Ishikawa (cell line): ENCODE measurements at regions not wholly inside any gene's neighbourhood (a gene's known extent, or its start where the extent isn't known, plus 50 kb on each side); places are given as distances from the start of the nearest gene placed in this dataset.

Experiments used
- CEBPB ChIP-seq: IDR thresholded peaks from 2 replicates; pipeline ENCODE4 v1.6.1; 2012
- CREB1 ChIP-seq: IDR thresholded peaks from 2 replicates; pipeline ENCODE4 v1.6.1; 2012; ENCODE audit warnings: low read depth
- EGR1 ChIP-seq: IDR thresholded peaks from 2 replicates; pipeline ENCODE4 v1.6.1; 2012
- EP300 ChIP-seq: IDR thresholded peaks from 2 replicates; pipeline ENCODE4 v1.6.1; 2012; ENCODE audit warnings: borderline replicate concordance
- FOXM1 ChIP-seq: IDR thresholded peaks from 2 replicates; pipeline ENCODE4 v1.6.1; 2012; ENCODE audit warnings: low read depth, borderline replicate concordance
- NFIC ChIP-seq: IDR thresholded peaks from 2 replicates; pipeline ENCODE4 v1.6.1; 2012
- RAD21 ChIP-seq: IDR thresholded peaks from 2 replicates; pipeline ENCODE4 v1.6.1; 2012; ENCODE audit warnings: low read depth
- TAF1 ChIP-seq: IDR thresholded peaks from 2 replicates; pipeline ENCODE4 v1.6.1; 2012; ENCODE audit warnings: low read depth, mild to moderate bottlenecking
- TCF12 ChIP-seq: IDR thresholded peaks from 2 replicates; pipeline ENCODE4 v1.6.1; 2012; ENCODE audit warnings: low read depth
- TEAD4 ChIP-seq: IDR thresholded peaks from 2 replicates; pipeline ENCODE4 v1.6.1; 2012
- YY1 ChIP-seq: IDR thresholded peaks from 2 replicates; pipeline ENCODE4 v1.6.1; 2012; ENCODE audit warnings: low read depth
- ZBTB7A ChIP-seq: IDR thresholded peaks from 2 replicates; pipeline ENCODE4 v1.6.1; 2012; ENCODE audit warnings: low read depth
- TF ChIP-seq, protein P1 (sequence below): IDR thresholded peaks from 2 replicates; pipeline ENCODE4 v1.6.1; 2012
- TF ChIP-seq, protein P2 (sequence below): IDR thresholded peaks from 2 replicates; pipeline ENCODE4 v1.6.1; 2012; ENCODE audit warnings: low read depth, mild to moderate bottlenecking
- TF ChIP-seq, protein P3 (sequence below): IDR thresholded peaks from 2 replicates; pipeline ENCODE4 v1.6.1; 2012

DNA sequence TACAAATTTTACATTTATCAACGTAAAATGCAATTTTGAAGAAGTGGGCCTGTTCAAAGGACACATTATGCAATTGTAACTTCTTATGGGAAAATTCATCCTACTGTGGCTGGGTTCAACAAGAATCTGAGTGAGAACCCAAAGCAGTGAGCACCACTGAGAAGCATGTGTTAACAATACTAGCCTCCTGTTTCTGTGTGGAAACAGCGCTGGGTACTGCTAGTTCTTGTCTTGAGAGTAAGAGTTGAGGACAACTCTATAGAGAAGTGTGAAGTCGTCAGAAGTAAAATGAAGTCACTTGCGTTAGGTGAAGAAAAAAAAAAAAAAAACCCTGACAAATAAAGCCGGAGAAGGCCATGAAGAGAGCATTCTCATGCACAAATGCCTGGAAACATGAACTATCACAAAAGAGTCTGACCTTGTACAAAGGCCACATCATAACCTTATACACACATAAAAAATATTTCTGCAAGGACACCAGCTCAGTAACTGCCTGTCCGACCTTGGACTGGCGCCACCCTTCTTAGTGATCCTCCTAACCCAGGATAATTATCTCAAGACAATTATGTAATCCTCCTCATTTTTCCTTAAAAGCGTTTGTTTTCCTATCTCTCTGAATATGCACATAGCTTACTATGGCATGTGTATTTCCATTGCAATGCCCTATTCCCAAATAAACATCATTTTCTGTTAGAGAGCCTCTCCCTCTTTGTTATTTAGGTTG is 554.9 kb downstream of the HTR7 start:
- no peak for TF ChIP-seq EP300
- TF ChIP-seq, protein P1, sequence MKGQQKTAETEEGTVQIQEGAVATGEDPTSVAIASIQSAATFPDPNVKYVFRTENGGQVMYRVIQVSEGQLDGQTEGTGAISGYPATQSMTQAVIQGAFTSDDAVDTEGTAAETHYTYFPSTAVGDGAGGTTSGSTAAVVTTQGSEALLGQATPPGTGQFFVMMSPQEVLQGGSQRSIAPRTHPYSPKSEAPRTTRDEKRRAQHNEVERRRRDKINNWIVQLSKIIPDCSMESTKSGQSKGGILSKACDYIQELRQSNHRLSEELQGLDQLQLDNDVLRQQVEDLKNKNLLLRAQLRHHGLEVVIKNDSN, result no peak
- no peak for TF ChIP-seq RAD21
- TF ChIP-seq, protein P2, sequence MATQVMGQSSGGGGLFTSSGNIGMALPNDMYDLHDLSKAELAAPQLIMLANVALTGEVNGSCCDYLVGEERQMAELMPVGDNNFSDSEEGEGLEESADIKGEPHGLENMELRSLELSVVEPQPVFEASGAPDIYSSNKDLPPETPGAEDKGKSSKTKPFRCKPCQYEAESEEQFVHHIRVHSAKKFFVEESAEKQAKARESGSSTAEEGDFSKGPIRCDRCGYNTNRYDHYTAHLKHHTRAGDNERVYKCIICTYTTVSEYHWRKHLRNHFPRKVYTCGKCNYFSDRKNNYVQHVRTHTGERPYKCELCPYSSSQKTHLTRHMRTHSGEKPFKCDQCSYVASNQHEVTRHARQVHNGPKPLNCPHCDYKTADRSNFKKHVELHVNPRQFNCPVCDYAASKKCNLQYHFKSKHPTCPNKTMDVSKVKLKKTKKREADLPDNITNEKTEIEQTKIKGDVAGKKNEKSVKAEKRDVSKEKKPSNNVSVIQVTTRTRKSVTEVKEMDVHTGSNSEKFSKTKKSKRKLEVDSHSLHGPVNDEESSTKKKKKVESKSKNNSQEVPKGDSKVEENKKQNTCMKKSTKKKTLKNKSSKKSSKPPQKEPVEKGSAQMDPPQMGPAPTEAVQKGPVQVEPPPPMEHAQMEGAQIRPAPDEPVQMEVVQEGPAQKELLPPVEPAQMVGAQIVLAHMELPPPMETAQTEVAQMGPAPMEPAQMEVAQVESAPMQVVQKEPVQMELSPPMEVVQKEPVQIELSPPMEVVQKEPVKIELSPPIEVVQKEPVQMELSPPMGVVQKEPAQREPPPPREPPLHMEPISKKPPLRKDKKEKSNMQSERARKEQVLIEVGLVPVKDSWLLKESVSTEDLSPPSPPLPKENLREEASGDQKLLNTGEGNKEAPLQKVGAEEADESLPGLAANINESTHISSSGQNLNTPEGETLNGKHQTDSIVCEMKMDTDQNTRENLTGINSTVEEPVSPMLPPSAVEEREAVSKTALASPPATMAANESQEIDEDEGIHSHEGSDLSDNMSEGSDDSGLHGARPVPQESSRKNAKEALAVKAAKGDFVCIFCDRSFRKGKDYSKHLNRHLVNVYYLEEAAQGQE, result no peak
- TF ChIP-seq, protein P3, sequence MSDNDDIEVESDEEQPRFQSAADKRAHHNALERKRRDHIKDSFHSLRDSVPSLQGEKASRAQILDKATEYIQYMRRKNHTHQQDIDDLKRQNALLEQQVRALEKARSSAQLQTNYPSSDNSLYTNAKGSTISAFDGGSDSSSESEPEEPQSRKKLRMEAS, result no peak
- TF ChIP-seq FOXM1, result no peak
- no peak for TF ChIP-seq TEAD4
- no peak for TF ChIP-seq CREB1
- no peak for TF ChIP-seq TAF1

DNA sequence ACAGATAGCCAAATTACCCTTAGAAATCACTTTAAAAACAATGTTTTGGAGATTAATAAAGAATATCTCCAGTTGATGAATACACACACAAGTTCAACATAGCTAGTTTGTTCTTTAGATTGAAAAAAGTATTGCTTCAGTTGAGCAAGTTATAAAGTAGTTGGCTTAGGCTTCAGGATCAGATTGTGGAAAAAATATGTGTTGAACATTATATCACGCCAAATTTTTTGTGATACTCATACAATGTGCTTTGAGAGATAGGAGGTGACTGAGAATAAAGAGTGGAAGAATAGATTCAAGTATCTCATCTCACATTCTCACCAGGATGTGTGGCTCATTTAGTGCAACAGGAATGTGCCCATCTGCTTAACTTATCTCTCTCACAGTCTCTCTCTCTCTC is 553.3 kb downstream of the HTR7 start:
- TF ChIP-seq CEBPB (no peak), YY1 (no peak), TAF1 (no peak), ZBTB7A (no peak), EGR1 (no peak), FOXM1 (no peak), CREB1 (no peak), RAD21 (no peak), TCF12 (no peak), NFIC (no peak), EP300 (no peak), TEAD4 (no peak)
- TF ChIP-seq, protein P3, result no peak
- TF ChIP-seq, protein P1, result no peak
- TF ChIP-seq, protein P2, result no peak

DNA sequence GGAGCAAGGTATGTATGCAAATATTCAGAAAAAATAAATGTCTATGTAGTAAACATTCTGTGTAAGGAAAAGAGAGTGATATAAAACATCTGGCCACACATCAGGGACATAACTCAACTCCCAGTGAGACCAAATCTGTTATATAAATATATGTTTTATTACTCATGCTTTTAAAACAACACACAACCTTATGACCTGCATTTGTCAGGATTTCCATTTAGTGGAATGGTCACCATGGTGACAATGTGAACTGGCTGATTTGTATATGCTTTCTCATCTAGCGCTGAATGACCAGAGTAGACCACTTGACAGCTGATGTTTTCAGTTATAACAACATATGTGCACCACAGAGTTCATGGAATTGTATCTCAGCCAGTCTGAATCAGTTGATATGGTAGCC is 551.7 kb downstream of the HTR7 start:
- TF ChIP-seq TAF1 (no peak), FOXM1 (no peak), NFIC (no peak), EGR1 (no peak), ZBTB7A (no peak), TCF12 (no peak), RAD21 (no peak), CEBPB (no peak)
- TF ChIP-seq, protein P3, result no peak
- TF ChIP-seq, protein P1, result no peak

DNA sequence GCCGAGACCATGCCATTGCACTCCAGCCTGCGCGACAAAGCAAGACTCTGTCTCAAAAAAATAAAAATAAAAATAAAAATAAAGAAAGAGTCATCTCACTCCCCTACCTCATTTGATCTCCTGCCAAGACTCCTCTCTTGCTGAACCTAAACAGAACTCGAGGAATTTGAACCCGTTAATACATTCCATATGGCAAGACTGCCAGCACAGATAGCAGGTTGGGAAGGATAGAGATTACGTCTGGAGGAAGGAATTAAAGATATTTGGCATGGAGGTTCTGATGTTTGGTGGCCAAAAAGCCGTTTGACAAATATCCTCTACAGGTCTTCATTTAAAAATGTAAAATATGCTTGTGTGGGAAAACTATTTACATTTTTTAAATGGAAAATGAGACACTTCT is 549.6 kb downstream of the HTR7 start:
- TF ChIP-seq, protein P1, result no peak
- TF ChIP-seq ZBTB7A, result no peak
- no peak for TF ChIP-seq RAD21
- no peak for TF ChIP-seq CEBPB
- no peak for TF ChIP-seq CREB1
- TF ChIP-seq TEAD4, result no peak
- TF ChIP-seq YY1, result no peak
- TF ChIP-seq, protein P2, result no peak
- TF ChIP-seq TCF12, result no peak
- no peak for TF ChIP-seq NFIC
- no peak for TF ChIP-seq EP300
- TF ChIP-seq, protein P3, result no peak
- no peak for TF ChIP-seq EGR1
- TF ChIP-seq FOXM1, result no peak
- TF ChIP-seq TAF1, result no peak
